ENCODE measurements at regions not wholly inside any gene's neighbourhood (a gene's known extent, or its start where the extent isn't known, plus 50 kb on each side); places are given as distances from the start of the nearest gene placed in this dataset.
"Not testable (repeated sequence)": the region's sequence is repeated elsewhere in the genome, so short reads cannot be mapped to it uniquely, and the experiment has no call there.

- Mint-ChIP-seq H3K9me3 (no peaks in the 10 kb centered on the region), H3K27me3 (peaks cover 15% of the 10 kb centered on the region), H3K36me3 (no peaks in the 10 kb centered on the region), H3K4me3 (no peak overlapping the region), H3K27ac (no peak overlapping the region), H3K4me1 (no peaks in the 10 kb centered on the region)
- DNase-seq, result no peak
- CTCF ChIA-PET, result interaction anchor here (1.6 kb wide), 1 partner anchor 467 kb away, joined by 6 read pairs; no protein-coding TSS in a partner anchor
Observed at GRCh38 chr5:34464829-34465228, 191.3 kb upstream of the RAI14 start.

GRCh38 chr5:34465301-34465700, 190.8 kb upstream of the RAI14 start:
- not testable (repeated sequence) for H3K36me3 Mint-ChIP-seq, H3K4me1 Mint-ChIP-seq, H3K9me3 Mint-ChIP-seq, H3K4me3 Mint-ChIP-seq, DNase-seq, H3K27ac Mint-ChIP-seq
- CTCF ChIA-PET, result interaction anchor here (1.6 kb wide), 1 partner anchor 468 kb away, joined by 6 read pairs; no protein-coding TSS in a partner anchor
- H3K27me3 Mint-ChIP-seq, result peaks cover 15% of the 10 kb centered on the region

DNA sequence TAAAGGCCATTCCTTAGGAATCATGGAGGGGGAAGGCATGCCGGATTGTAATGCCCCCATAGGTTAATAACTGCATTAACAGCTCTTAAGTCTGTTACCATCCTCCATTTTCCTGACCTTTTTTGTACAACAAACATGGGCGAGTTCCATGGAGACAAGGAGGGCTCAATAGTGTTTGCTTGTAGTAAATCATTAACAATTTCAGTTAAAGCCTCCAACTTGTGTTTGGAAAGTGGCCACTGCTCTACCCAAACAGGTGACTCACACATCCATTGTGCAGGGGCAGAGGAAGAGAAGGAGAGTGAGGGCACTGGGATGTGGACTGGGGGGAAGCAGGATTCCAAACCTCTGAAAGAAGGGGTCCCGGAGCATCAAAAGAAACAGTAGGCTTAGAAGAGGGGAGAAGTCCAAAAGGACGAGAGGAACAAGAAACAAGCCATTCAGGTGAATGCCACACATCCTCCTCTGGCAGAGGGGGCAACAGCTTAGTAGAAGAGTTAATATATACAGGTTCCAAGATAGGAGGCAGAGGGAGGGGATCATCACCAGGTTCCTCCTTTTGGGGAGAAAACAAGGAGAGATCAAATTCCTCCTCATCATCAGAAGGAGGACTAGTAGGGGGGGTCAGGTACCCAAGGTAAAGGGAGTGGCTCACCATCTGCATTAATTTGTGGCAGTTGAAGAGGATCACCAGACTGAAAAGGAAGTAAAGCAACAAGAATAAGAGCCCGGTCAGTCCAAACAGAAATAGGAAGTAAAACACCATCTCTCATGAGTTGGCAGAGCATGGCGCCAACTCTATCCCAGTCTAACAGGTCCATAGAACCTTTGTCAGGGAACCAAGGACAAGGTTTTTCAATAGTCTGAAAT, 189.4 kb upstream of the RAI14 start:
- CTCF ChIA-PET, result interaction anchor here (1.0 to 1.2 kb wide), 2 partner anchors 9 to 11 kb away, joined by 3 to 4 read pairs; no protein-coding TSS in a partner anchor
- Mint-ChIP-seq H3K27me3 (peaks cover 15% of the 10 kb centered on the region), H3K27ac (peak overlapping the region; percentile 58)
- not testable (repeated sequence) for H3K9me3 Mint-ChIP-seq, DNase-seq, H3K4me3 Mint-ChIP-seq, H3K4me1 Mint-ChIP-seq, H3K36me3 Mint-ChIP-seq

- no peaks in the 10 kb centered on the region for H3K9me3 Mint-ChIP-seq
- H3K36me3 Mint-ChIP-seq, result no peaks in the 10 kb centered on the region
- no peak overlapping the region for H3K27ac Mint-ChIP-seq
- H3K4me3 Mint-ChIP-seq, result no peak overlapping the region
- CTCF ChIA-PET, result no interaction called here
- no peak for DNase-seq
- no peaks in the 10 kb centered on the region for H3K4me1 Mint-ChIP-seq
- peaks cover 17% of the 10 kb centered on the region for H3K27me3 Mint-ChIP-seq
Observed at GRCh38 chr5:34467436-34467835, 188.7 kb upstream of the RAI14 start.

GRCh38 chr5:34467984-34468383, 188.1 kb upstream of the RAI14 start:
- H3K27ac Mint-ChIP-seq, DNase-seq, H3K9me3 Mint-ChIP-seq, H3K4me1 Mint-ChIP-seq, H3K36me3 Mint-ChIP-seq, H3K4me3 Mint-ChIP-seq, CTCF ChIA-PET: not testable (repeated sequence)
- peaks cover 18% of the 10 kb centered on the region for H3K27me3 Mint-ChIP-seq

- CTCF ChIA-PET, result no interaction called here
- H3K4me1 Mint-ChIP-seq, result no peaks in the 10 kb centered on the region
- no peak for DNase-seq
- no peaks in the 10 kb centered on the region for H3K9me3 Mint-ChIP-seq
- peaks cover 18% of the 10 kb centered on the region for H3K27me3 Mint-ChIP-seq
- H3K4me3 Mint-ChIP-seq, result no peak overlapping the region
- no peak overlapping the region for H3K27ac Mint-ChIP-seq
- H3K36me3 Mint-ChIP-seq, result no peaks in the 10 kb centered on the region
Observed at GRCh38 chr5:34469971-34470370, 186.2 kb upstream of the RAI14 start.

DNA sequence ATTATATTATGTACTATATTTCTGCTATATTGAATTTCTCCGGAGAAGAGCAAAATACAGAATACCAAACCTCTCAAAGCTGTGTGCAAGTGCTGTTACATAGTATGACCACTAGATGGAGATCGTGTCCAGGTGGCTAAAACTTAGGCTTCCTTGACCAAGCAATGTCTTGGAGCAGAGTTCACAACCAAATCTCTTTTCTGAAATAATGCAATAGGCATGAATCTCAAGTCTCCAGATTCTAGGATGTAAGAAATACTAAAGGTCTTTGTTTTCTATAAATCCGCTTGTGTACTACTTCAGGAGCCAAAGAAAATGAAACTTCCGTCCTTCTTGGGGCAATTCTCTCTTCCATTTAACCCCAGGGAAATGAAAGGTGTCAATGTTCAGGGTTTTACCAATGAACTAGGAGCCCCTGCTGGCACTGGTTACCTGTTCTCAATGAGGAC, 181.5 kb upstream of the RAI14 start:
- Mint-ChIP-seq H3K4me1 (no peaks in the 10 kb centered on the region), H3K9me3 (no peaks in the 10 kb centered on the region), H3K27me3 (peaks cover 9% of the 10 kb centered on the region), H3K27ac (no peak overlapping the region), H3K4me3 (no peak overlapping the region), H3K36me3 (no peaks in the 10 kb centered on the region)
- DNase-seq, result no peak
- CTCF ChIA-PET, result interaction anchor here (0.6 to 4.2 kb wide), 10 partner anchors 12 to 529 kb away, joined by 3 to 34 read pairs (median 6); no protein-coding TSS in a partner anchor

- Mint-ChIP-seq H3K4me3 (no peak overlapping the region), H3K4me1 (no peaks in the 10 kb centered on the region), H3K27me3 (peaks cover 14% of the 10 kb centered on the region), H3K27ac (no peak overlapping the region), H3K36me3 (no peaks in the 10 kb centered on the region), H3K9me3 (no peaks in the 10 kb centered on the region)
- CTCF ChIA-PET, result interaction anchor here (0.5 to 4.2 kb wide), 12 partner anchors 9 to 638 kb away, joined by 3 to 34 read pairs (median 4); no protein-coding TSS in a partner anchor
- no peak for DNase-seq
Observed at GRCh38 chr5:34475249-34475966, 180.7 kb upstream of the RAI14 start.

GRCh38 chr5:34476941-34477565, 179.1 kb upstream of the RAI14 start:
- peaks cover 17% of the 10 kb centered on the region for H3K27me3 Mint-ChIP-seq
- CTCF ChIA-PET, result interaction anchor here (4.2 kb wide), 1 partner anchor 10 kb away, joined by 34 read pairs; no protein-coding TSS in a partner anchor
- H3K4me3 Mint-ChIP-seq, result no peak overlapping the region
- H3K9me3 Mint-ChIP-seq, result no peaks in the 10 kb centered on the region
- no peaks in the 10 kb centered on the region for H3K36me3 Mint-ChIP-seq
- no peak overlapping the region for H3K27ac Mint-ChIP-seq
- no peaks in the 10 kb centered on the region for H3K4me1 Mint-ChIP-seq
- no peak for DNase-seq

DNA sequence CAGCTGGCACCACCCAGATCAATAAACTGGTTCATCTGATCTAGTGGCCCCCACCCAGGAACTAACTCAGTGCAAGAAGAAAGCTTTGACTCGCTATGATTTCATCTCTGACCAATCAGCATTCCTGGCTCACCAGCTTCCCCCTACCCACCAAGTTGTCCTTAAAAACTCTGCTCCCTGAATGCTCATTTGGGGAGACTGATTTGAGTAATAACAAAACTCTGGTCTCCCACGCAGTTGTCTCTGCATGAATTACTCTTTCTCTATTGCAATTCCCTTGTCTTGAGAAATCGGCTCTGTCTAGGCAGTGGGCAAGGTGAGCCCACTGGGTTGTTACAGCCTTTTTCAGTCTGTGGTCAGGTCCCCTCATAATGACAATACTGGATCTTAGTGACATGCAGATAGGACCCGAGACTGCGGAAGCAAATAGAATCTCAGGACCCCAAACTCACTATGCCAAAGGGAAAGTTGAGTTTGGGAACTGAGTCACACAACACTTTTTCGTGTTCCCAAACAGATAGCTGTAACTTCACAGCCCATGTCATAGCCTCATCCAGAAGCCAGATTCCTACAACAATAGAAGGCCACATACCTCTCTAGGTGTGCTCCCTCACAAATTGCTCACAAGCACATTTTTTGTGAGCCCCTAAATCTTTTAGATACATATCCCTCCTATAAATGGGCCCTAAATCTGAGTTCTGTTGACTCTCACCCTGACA, 175.2 kb upstream of the RAI14 start:
- no peaks in the 10 kb centered on the region for H3K4me1 Mint-ChIP-seq
- no peak for DNase-seq
- CTCF ChIA-PET, result interaction anchor here (0.8 kb wide), 1 partner anchor 484 kb away, joined by 3 read pairs; no protein-coding TSS in a partner anchor
- H3K27me3 Mint-ChIP-seq, result peaks cover 34% of the 10 kb centered on the region
- H3K27ac Mint-ChIP-seq, result no peak overlapping the region
- H3K36me3 Mint-ChIP-seq, result no peaks in the 10 kb centered on the region
- no peaks in the 10 kb centered on the region for H3K9me3 Mint-ChIP-seq
- no peak overlapping the region for H3K4me3 Mint-ChIP-seq

- Mint-ChIP-seq H3K27ac (no peak overlapping the region), H3K27me3 (peaks cover 46% of the 10 kb centered on the region), H3K36me3 (no peaks in the 10 kb centered on the region), H3K4me1 (no peaks in the 10 kb centered on the region), H3K4me3 (no peak overlapping the region), H3K9me3 (no peaks in the 10 kb centered on the region)
- no peak for DNase-seq
- CTCF ChIA-PET, result no interaction called here
Observed at GRCh38 chr5:34483442-34484033, 172.6 kb upstream of the RAI14 start.

DNA sequence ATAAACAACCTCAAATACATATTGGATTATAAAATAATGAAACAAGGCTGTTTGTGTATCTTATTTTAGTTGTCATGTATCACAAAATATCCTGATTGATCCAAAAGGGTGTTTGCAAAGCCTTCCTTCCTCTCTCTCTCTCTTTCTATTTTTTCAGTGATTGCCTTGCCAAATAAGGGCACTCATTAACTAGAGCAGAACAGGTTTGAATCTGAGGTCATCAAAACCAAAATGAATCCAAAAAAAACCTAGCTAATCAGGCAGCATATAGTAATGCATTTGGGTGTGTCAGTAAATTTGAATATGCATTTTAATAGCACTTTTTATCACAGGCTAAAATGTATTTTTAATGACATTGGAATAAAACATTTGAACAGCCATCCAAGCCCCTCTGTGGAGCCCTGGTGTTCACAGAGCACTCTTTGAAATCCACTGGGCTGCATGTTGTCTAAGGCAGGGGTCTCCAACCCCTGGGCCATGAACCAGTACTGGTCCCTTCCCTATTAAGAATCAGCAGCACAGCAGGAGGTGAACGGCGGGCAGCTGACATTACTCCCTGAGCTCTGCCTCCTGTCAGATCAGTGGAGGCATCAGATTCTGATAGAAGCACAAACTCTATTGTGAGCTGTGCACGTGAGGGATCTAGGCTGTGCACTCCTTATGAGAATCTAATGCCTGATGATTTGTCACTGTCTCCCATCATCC, 171.8 kb upstream of the RAI14 start:
- H3K9me3 Mint-ChIP-seq, result no peaks in the 10 kb centered on the region
- H3K27ac Mint-ChIP-seq, result no peak overlapping the region
- H3K4me3 Mint-ChIP-seq, result no peak overlapping the region
- no peak for DNase-seq
- H3K27me3 Mint-ChIP-seq, result peaks cover 47% of the 10 kb centered on the region
- CTCF ChIA-PET, result interaction anchor here (0.8 to 4.3 kb wide), 9 partner anchors 9 to 517 kb away, joined by 3 to 34 read pairs (median 6); no protein-coding TSS in a partner anchor
- no peaks in the 10 kb centered on the region for H3K36me3 Mint-ChIP-seq
- H3K4me1 Mint-ChIP-seq, result no peaks in the 10 kb centered on the region

- H3K4me3 Mint-ChIP-seq, result no peak overlapping the region
- CTCF ChIA-PET, result interaction anchor here (0.7 to 4.3 kb wide), 18 partner anchors 9 to 518 kb away, joined by 3 to 34 read pairs (median 6); no protein-coding TSS in a partner anchor
- H3K9me3 Mint-ChIP-seq, result no peaks in the 10 kb centered on the region
- no peaks in the 10 kb centered on the region for H3K36me3 Mint-ChIP-seq
- H3K4me1 Mint-ChIP-seq, result no peaks in the 10 kb centered on the region
- H3K27me3 Mint-ChIP-seq, result peaks cover 44% of the 10 kb centered on the region
- no peak overlapping the region for H3K27ac Mint-ChIP-seq
- no peak for DNase-seq
Observed at GRCh38 chr5:34485768-34486030, 170.4 kb upstream of the RAI14 start.
